Upper lobe of right lung (tissue), 1 donor: ENCODE measurements at regions not wholly inside any gene's neighbourhood (a gene's known extent, or its start where the extent isn't known, plus 50 kb on each side); places are given as distances from the start of the nearest gene placed in this dataset.
A peak's percentile ranks its signal among the peaks of the same experiment; 100 is the strongest.

ENCODE experiments used
- ATAC-seq: fragments of 200-7000 bp; cut with Tn5 transposase; one replicate; pipeline ENCODE4 v1.9.1; 2020; ENCODE audit warnings: mild to moderate bottlenecking, moderate library complexity
- DNase-seq: peaks from one replicate; pipeline ENCODE4 v3.0.0-alpha.2; 2020
- H3K27ac ChIP-seq: fragments of 200-600 bp; one replicate; pipeline ENCODE4 v1.8.0; 2022
- H3K27me3 ChIP-seq: fragments of 200-600 bp; one replicate; pipeline ENCODE4 v1.8.0; 2022; ENCODE audit warnings: mild to moderate bottlenecking
- H3K36me3 ChIP-seq: fragments of 200-600 bp; one replicate; pipeline ENCODE4 v1.8.0; 2022
- H3K4me1 ChIP-seq: fragments of 200-600 bp; one replicate; pipeline ENCODE4 v1.8.0; 2022
- H3K4me3 ChIP-seq: fragments of 200-600 bp; one replicate; pipeline ENCODE4 v1.8.0; 2022; ENCODE audit warnings: mild to moderate bottlenecking
- H3K9me3 ChIP-seq: fragments of 200-600 bp; one replicate; pipeline ENCODE4 v1.8.0; 2022
- intact Hi-C: fragments of 100-400 bp; cut with DNase I; formaldehyde crosslinking; loops from one replicate; pipeline ENCODE4 v1.11.0; 2022
- TF ChIP-seq, protein P1 (sequence below): fragments of 200-600 bp; IDR thresholded peaks from one replicate; pipeline ENCODE4 v1.8.0; 2022; ENCODE audit warnings: antibody characterized with exemption
- donor health status: DM: no; HTN: yes; CAD: no; lungs with severe emphysema.

DNA sequence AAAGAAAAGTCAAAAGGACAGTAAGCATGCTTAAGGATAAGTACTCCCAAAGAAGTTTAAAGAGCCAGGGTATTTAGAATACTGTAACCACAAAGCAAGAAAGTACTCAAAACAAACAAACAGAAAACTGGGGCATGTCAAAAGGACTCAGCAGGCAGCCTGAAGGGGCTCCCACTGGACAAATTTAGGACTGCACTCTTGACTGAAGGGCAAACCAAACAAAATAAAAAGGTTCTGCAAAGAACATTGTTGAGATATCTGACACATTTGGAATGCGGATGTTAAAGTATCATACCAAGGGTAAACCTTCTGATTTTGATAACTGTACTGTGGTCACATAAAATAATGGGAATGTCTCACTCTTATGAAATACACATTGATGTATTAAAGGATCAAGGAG, 157.4 kb downstream of the TNFSF13B start:
- no peaks in the 10 kb centered on the region for H3K27me3 ChIP-seq
- H3K36me3 ChIP-seq: no peaks in the 10 kb centered on the region
- no peaks in the 10 kb centered on the region for H3K4me1 ChIP-seq
- no peak overlapping the region for H3K4me3 ChIP-seq
- ATAC-seq (peak; percentile 82), DNase-seq (no peak)
- H3K9me3 ChIP-seq: no peaks in the 10 kb centered on the region
- TF ChIP-seq, protein P1, sequence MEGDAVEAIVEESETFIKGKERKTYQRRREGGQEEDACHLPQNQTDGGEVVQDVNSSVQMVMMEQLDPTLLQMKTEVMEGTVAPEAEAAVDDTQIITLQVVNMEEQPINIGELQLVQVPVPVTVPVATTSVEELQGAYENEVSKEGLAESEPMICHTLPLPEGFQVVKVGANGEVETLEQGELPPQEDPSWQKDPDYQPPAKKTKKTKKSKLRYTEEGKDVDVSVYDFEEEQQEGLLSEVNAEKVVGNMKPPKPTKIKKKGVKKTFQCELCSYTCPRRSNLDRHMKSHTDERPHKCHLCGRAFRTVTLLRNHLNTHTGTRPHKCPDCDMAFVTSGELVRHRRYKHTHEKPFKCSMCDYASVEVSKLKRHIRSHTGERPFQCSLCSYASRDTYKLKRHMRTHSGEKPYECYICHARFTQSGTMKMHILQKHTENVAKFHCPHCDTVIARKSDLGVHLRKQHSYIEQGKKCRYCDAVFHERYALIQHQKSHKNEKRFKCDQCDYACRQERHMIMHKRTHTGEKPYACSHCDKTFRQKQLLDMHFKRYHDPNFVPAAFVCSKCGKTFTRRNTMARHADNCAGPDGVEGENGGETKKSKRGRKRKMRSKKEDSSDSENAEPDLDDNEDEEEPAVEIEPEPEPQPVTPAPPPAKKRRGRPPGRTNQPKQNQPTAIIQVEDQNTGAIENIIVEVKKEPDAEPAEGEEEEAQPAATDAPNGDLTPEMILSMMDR: no peak
- intact Hi-C loops: no loop called here
- H3K27ac ChIP-seq: no peak overlapping the region

DNA sequence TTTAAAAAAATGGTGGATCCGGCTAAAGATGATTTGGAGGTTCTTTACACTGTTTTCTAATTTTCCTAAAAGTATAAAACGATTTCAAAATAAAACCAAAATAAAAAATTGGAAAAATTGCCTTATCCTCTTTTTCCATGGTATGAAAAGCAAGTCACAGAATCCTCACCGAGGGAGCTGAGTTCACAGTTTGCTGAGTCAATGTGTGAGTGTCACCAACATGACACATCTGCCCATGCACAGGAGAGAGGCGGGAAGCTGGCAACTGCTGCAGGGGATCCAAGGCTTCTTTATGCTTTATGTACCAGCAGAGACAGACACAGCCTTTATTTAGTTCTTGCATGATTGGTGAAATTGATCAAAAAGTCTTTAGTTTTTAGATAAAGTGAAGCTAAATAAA, 157.8 kb downstream of the TNFSF13B start:
- no peak for DNase-seq
- intact Hi-C loops: no loop called here
- no peak for ATAC-seq
- Histone ChIP-seq H3K27ac (no peak overlapping the region), H3K9me3 (no peaks in the 10 kb centered on the region), H3K4me1 (no peaks in the 10 kb centered on the region), H3K27me3 (no peaks in the 10 kb centered on the region), H3K4me3 (no peak overlapping the region), H3K36me3 (no peaks in the 10 kb centered on the region)
- TF ChIP-seq, protein P1: no peak

DNA sequence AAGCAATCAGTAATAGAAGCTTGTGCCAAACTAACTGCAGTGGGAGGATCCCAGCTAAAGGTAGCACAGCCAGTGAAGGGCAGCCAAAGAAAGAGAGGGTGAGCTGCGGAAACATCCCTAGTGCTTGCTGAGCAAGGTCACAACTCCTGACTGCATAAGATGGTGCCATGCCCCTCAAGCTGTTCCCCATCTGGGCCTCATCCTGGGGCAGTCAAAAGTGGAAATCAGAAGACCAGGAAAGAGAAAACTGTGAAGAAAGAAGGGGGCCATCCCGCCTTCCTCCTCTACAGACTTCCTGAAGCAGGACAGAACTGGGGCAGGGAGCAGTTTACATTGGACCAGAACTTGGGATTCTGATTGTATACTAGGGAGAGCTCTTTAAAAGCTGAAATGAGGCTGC, 159.2 kb downstream of the TNFSF13B start:
- Histone ChIP-seq H3K36me3 (no peaks in the 10 kb centered on the region), H3K27ac (no peak overlapping the region), H3K4me3 (no peak overlapping the region), H3K27me3 (no peaks in the 10 kb centered on the region), H3K4me1 (no peaks in the 10 kb centered on the region), H3K9me3 (no peaks in the 10 kb centered on the region)
- TF ChIP-seq, protein P1: no peak
- ATAC-seq: no peak
- intact Hi-C loops: no loop called here
- no peak for DNase-seq

DNA sequence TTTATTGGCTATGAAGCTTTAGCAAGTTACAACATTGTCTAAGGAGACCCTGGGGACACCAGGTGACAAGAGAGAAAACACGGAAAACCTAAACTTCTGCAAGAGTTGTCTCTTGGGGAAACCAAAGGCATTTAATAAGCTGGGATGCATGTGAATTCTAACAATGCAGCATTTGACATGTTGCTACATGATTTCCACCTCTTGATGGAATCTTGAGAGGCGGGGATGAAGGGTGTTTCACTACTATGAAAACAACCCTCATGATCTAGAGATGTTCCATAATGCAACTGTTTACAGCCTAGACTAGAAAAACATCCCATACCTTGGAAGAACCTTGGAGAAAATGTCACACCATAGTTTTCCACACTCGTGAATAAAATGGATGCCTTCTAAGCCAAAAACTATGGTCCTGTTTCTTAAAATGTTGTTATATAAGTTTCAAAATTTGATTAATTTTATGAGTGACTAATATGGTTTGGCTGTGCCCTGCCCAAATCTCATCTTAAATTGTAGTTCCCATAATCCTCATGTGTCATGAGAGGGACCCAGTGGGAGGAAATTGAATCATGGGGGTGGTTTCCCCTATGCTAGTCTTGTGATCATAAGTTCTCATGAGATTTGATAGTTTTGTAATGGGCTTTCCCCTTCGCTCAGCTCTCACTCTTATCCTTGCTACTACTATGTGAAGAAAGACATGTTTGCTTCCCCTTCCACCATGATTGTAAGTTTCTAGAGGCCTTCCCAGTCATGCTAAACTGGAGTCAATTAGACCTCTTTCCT, 164.6 kb downstream of the TNFSF13B start:
- H3K36me3 ChIP-seq: no peaks in the 10 kb centered on the region
- H3K4me1 ChIP-seq: no peaks in the 10 kb centered on the region
- TF ChIP-seq, protein P1: no peak
- no peak overlapping the region for H3K27ac ChIP-seq
- no peaks in the 10 kb centered on the region for H3K27me3 ChIP-seq
- ATAC-seq (no peak), DNase-seq (no peak)
- H3K9me3 ChIP-seq: no peaks in the 10 kb centered on the region
- intact Hi-C loops: no loop called here
- no peak overlapping the region for H3K4me3 ChIP-seq

DNA sequence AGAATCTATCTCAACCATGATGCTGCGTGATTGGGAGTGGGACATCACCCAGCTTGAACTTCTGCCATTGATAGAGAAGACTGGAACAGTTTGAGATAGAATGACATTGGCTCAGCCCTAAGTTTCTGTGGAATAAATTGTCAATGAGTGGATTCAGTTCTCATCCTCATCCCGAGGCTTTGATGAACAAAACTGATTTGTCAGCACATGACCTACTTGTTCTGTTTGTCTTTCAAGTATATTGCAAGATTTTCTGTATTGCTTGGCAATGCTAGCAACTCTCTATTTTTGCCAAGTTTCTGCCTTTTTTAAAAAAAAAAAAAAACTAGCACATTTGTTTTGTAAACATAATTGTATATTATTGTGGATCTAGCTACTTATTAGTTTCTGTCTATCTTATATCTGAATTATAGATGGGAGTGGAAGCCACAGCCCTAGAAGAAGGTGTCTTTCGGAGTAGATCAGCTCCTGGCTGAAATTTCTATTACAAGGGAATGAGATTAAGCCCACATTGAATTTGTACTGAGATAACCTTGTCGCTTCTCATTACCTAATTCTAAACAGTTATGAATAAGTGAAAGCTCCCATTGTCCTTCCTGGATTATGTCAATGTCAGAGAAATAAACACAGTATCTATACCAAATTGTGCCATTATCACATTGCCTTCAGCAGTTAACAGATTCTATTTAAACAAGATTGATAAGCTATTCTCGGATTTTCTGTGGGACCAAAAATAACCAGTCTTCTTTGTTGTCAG, 166.1 kb downstream of the TNFSF13B start:
- intact Hi-C loops: no loop called here
- no peak overlapping the region for H3K4me3 ChIP-seq
- ATAC-seq (no peak), DNase-seq (no peak)
- H3K27ac ChIP-seq: no peak overlapping the region
- no peaks in the 10 kb centered on the region for H3K4me1 ChIP-seq
- H3K9me3 ChIP-seq: no peaks in the 10 kb centered on the region
- H3K36me3 ChIP-seq: no peaks in the 10 kb centered on the region
- H3K27me3 ChIP-seq: no peaks in the 10 kb centered on the region
- TF ChIP-seq, protein P1: no peak
